Ovary (tissue), 7 donors: ENCODE measurements at regions not wholly inside any gene's neighbourhood (a gene's known extent, or its start where the extent isn't known, plus 50 kb on each side); places are given as distances from the start of the nearest gene placed in this dataset.

ENCODE experiments used
- DNase-seq, 5 donors: peaks; one replicate each; pipeline ENCODE4 v3.0.0-alpha.2; 2019 to 2020
- H3K27ac ChIP-seq, 2 donors: fragments of 200-600 bp; one replicate each; pipeline versions ENCODE4 v1.5.1 to v1.8.0; 2019 to 2022
- H3K27me3 ChIP-seq: fragments of 200-600 bp; one replicate; pipeline ENCODE4 v1.8.0; 2022
- H3K36me3 ChIP-seq: fragments of 200-600 bp; sonication (generic); one replicate; pipeline ENCODE4 v1.5.1; 2019
- H3K4me1 ChIP-seq: one replicate; pipeline ENCODE4 v1.8.1; 2013; ENCODE audit warnings: mild to moderate bottlenecking, moderate library complexity; ENCODE audit not compliant: insufficient read depth
- H3K4me3 ChIP-seq: fragments of 200-600 bp; sonication (generic); one replicate; pipeline ENCODE4 v1.5.1; 2017
- H3K9me3 ChIP-seq, 2 donors: fragments of 200-600 bp in 1 of 2; sonication (generic) in 1 of 2; one replicate each; pipeline versions ENCODE4 v1.5.1 to v1.8.1; 2013 to 2019; ENCODE audit warnings: mild to moderate bottlenecking in 1 of 2, moderate library complexity in 1 of 2
- EP300 ChIP-seq: sonication (generic); formaldehyde crosslinking; IDR thresholded peaks from one replicate; pipeline ENCODE4 v1.6.1; 2017; ENCODE audit warnings: antibody characterized with exemption
- POLR2A ChIP-seq: fragments of 450-650 bp; IDR thresholded peaks from one replicate; pipeline ENCODE4 v1.6.1; 2017; ENCODE audit warnings: antibody characterized with exemption, mild to moderate bottlenecking, moderate library complexity
- WGBS, 3 donors: extraction: QIAGEN DNeasy Blood & Tissue Kit in 1 of 3; methylation state at CpG; one replicate each; pipeline versions ENCODE4 v1.1.5 to v1.1.7; 2013 to 2017; 5-methylcytosine and 5-hydroxymethylcytosine counted together
- intact Hi-C, 4 donors: fragments of 100-400 bp; cut with DNase I; formaldehyde crosslinking; loops; one replicate each; pipeline versions ENCODE4 v1.11.0 to v1.15.1; 2022 to 2023
- TF ChIP-seq, protein P1 (sequence below), 3 donors: fragments of 450-650 bp in 2 of 3; fragments of 200-600 bp in 1 of 3; IDR thresholded peaks; one replicate each; pipeline versions ENCODE4 v1.5.1 to v1.8.0; 2016 to 2022; ENCODE audit warnings: antibody characterized with exemption in 3 of 3, mild to moderate bottlenecking in 1 of 3
- donor health status: DM: no; HTN: no; CAD: no; lungs with moderate emphysema.
- donor health status: DM: no; HTN: no; CAD: no.
- donor health status: Bipolar disorder and iron deficiency.
- donor health status: DM: no; HTN: no; CAD: no.
- donor health status: DM: yes; HTN: yes; CAD: no.

- Histone ChIP-seq H3K4me1 (no peaks in the 10 kb centered on the region), H3K4me3 (no peak overlapping the region), H3K36me3 (no peaks in the 10 kb centered on the region), H3K9me3 (no peaks in the 10 kb centered on the region), H3K27ac (no peak overlapping the region), H3K27me3 (no peaks in the 10 kb centered on the region)
- DNase-seq: no peak
- intact Hi-C loops: no loop called here
- WGBS, 3 donors: 86 to 91% (median 88%) methylated on average over 5 of the region's 5 CpGs
- TF ChIP-seq EP300 (no peak), POLR2A (no peak)
- TF ChIP-seq, protein P1, sequence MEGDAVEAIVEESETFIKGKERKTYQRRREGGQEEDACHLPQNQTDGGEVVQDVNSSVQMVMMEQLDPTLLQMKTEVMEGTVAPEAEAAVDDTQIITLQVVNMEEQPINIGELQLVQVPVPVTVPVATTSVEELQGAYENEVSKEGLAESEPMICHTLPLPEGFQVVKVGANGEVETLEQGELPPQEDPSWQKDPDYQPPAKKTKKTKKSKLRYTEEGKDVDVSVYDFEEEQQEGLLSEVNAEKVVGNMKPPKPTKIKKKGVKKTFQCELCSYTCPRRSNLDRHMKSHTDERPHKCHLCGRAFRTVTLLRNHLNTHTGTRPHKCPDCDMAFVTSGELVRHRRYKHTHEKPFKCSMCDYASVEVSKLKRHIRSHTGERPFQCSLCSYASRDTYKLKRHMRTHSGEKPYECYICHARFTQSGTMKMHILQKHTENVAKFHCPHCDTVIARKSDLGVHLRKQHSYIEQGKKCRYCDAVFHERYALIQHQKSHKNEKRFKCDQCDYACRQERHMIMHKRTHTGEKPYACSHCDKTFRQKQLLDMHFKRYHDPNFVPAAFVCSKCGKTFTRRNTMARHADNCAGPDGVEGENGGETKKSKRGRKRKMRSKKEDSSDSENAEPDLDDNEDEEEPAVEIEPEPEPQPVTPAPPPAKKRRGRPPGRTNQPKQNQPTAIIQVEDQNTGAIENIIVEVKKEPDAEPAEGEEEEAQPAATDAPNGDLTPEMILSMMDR (IDR thresholded peaks at IDR 0.05): no peak
Measured at GRCh38 chr4:17096692-17097091, 198.2 kb upstream of the LDB2 start.

GRCh38 chr4:17095771-17096170, 197.3 kb upstream of the LDB2 start:
- H3K36me3 ChIP-seq: no peaks in the 10 kb centered on the region
- no peak overlapping the region for H3K4me3 ChIP-seq
- TF ChIP-seq, protein P1 (IDR thresholded peaks at IDR 0.05): no peak
- TF ChIP-seq POLR2A: no peak
- TF ChIP-seq EP300: no peak
- 92 to 96% (median 94%) methylated on average over 2 of the region's 2 CpGs for WGBS, 3 donors
- no peaks in the 10 kb centered on the region for H3K4me1 ChIP-seq
- H3K27ac ChIP-seq: no peak overlapping the region
- intact Hi-C loops: no loop called here
- H3K27me3 ChIP-seq: no peaks in the 10 kb centered on the region
- DNase-seq: no peak
- H3K9me3 ChIP-seq: no peaks in the 10 kb centered on the region

DNA sequence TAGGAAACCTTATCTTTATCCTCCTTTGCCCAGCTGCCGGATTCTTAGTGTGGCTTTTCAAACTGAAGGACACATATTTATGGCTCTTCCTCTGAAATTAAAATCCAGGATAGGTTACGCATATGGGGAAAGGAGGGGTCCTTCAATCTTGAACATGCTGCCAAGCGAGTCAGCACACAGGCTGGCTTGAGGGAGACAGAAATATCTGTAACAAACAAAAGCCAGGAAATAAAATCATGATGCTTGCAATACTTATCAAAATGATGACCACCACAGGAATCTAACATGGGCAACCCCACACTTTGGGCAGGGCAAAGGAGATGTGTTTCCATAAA, 196.4 kb upstream of the LDB2 start:
- no peak for TF ChIP-seq POLR2A
- TF ChIP-seq EP300: no peak
- TF ChIP-seq, protein P1 (IDR thresholded peaks at IDR 0.05): no peak
- intact Hi-C loops: no loop called here

DNA sequence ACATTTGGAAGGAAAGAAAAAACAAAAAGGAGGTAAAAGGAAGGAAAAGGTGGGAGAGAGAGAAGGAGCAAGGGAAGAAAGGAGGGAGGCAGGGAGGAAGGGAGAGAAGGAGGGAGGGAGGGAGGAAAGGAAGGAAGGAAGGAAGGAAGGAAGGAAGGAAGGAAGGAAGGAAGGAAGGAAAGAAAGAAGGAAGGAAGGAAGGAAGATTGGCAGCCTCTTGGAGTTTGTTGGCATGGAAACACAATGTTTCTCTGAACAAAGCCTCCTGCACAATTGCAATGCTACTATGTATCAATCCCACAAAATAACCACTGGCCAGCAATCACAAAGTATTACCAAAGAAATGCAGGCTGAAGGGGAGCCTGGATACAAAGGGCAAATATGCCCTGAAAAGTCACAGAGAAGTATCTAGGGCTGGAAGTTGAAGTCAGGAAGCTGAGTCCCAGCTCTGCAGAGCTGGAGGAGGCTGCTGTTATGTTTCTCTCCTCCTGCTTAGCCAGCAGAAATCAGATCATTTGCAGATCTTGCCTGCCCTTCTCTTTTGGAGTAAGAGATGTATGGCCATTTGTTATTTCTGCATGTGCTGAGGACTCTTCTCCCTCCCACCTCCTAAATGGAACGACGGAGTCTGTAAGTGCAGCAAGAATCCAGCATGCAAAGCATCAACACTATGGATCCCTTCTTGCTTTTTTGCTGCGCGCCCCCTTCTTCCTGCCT, 195.9 kb upstream of the LDB2 start:
- 4 to 9% (median 4%) methylated on average over 4 of the region's 4 CpGs for WGBS, 3 donors
- Histone ChIP-seq H3K4me3 (no peak overlapping the region), H3K27me3 (no peaks in the 10 kb centered on the region), H3K27ac (no peak overlapping the region), H3K36me3 (no peaks in the 10 kb centered on the region), H3K4me1 (no peaks in the 10 kb centered on the region), H3K9me3 (no peaks in the 10 kb centered on the region)
- intact Hi-C loops: no loop called here
- TF ChIP-seq POLR2A (no peak), EP300 (no peak)
- TF ChIP-seq, protein P1 (IDR thresholded peaks at IDR 0.05): no peak
- DNase-seq: no peak

More for the DNA sequence above, 196.4 kb upstream of the LDB2 start:
- DNase-seq: no peak
- Histone ChIP-seq H3K4me1 (no peaks in the 10 kb centered on the region), H3K36me3 (no peaks in the 10 kb centered on the region), H3K27ac (no peak overlapping the region), H3K4me3 (no peak overlapping the region), H3K27me3 (no peaks in the 10 kb centered on the region), H3K9me3 (no peaks in the 10 kb centered on the region)
- 4 to 33% (median 10%) methylated on average over 3 of the region's 3 CpGs for WGBS, 3 donors
